Nephron progenitor cell (in vitro differentiated cells): ENCODE measurements at regions not wholly inside any gene's neighbourhood (a gene's known extent, or its start where the extent isn't known, plus 50 kb on each side); places are given as distances from the start of the nearest gene placed in this dataset.
A peak's percentile ranks its signal among the peaks of the same experiment; 100 is the strongest.

ENCODE experiments used
- DNase-seq: peaks from one replicate; pipeline ENCODE4 v3.0.0; 2021
- H3K27ac Mint-ChIP-seq: 2 replicates; pipeline ENCODE4 v1.8.0; 2021; ENCODE audit warnings: mild to moderate bottlenecking, moderate library complexity, mixed read lengths
- H3K27me3 Mint-ChIP-seq: 2 replicates; pipeline ENCODE4 v1.8.0; 2021; ENCODE audit warnings: mild to moderate bottlenecking, low read depth, mixed read lengths; ENCODE audit not compliant: poor library complexity
- H3K36me3 Mint-ChIP-seq: 2 replicates; pipeline ENCODE4 v1.8.0; 2021; ENCODE audit warnings: low read depth, mixed read lengths
- H3K4me1 Mint-ChIP-seq: 2 replicates; pipeline ENCODE4 v1.8.0; 2021; ENCODE audit warnings: mixed read lengths
- H3K4me3 Mint-ChIP-seq: 2 replicates; pipeline ENCODE4 v1.8.0; 2021; ENCODE audit warnings: mild to moderate bottlenecking, moderate library complexity, mixed read lengths
- H3K9me3 Mint-ChIP-seq: 2 replicates; pipeline ENCODE4 v1.8.0; 2021; ENCODE audit warnings: mild to moderate bottlenecking, moderate library complexity, mixed read lengths
- CTCF ChIP-seq: fragments of 200-600 bp; sonication (generic); IDR thresholded peaks from 2 replicates; pipeline ENCODE4 v1.5.0; 2021; ENCODE audit warnings: antibody characterized with exemption

- no peaks in the 10 kb centered on the region for H3K4me1 Mint-ChIP-seq
- no peaks in the 10 kb centered on the region for H3K36me3 Mint-ChIP-seq
- TF ChIP-seq CTCF, result no peak
- DNase-seq, result no peak
- H3K27me3 Mint-ChIP-seq, result peaks cover 6% of the 10 kb centered on the region
- no peak overlapping the region for H3K4me3 Mint-ChIP-seq
- no peaks in the 10 kb centered on the region for H3K9me3 Mint-ChIP-seq
- H3K27ac Mint-ChIP-seq, result no peak overlapping the region
These were observed 311.7 kb upstream of the LRRC7 start for GRCh38 chr1:69256036-69256435.

- Mint-ChIP-seq H3K4me1 (peaks cover 11% of the 10 kb centered on the region), H3K4me3 (no peak overlapping the region), H3K9me3 (no peaks in the 10 kb centered on the region), H3K36me3 (no peaks in the 10 kb centered on the region), H3K27ac (no peak overlapping the region), H3K27me3 (peaks cover 3% of the 10 kb centered on the region)
- no peak for TF ChIP-seq CTCF
- no peak for DNase-seq
These were observed 308.9 kb upstream of the LRRC7 start for GRCh38 chr1:69258842-69259241.

- Mint-ChIP-seq H3K27ac (peak overlapping the region; percentile 85), H3K27me3 (peaks cover 3% of the 10 kb centered on the region)
- no peak for TF ChIP-seq CTCF
These were observed 303.8 kb upstream of the LRRC7 start for GRCh38 chr1:69263921-69264391.

GRCh38 chr1:69269491-69269890 is 298.2 kb upstream of the LRRC7 start:
- peaks cover 2% of the 10 kb centered on the region for H3K4me1 Mint-ChIP-seq
- no peak overlapping the region for H3K4me3 Mint-ChIP-seq
- H3K36me3 Mint-ChIP-seq, result no peaks in the 10 kb centered on the region
- no peak for DNase-seq
- H3K9me3 Mint-ChIP-seq, result no peaks in the 10 kb centered on the region
- TF ChIP-seq CTCF, result no peak
- no peaks in the 10 kb centered on the region for H3K27me3 Mint-ChIP-seq
- no peak overlapping the region for H3K27ac Mint-ChIP-seq

More at GRCh38 chr1:69263921-69264391, 303.8 kb upstream of the LRRC7 start:
- H3K4me1 Mint-ChIP-seq, result peaks cover 19% of the 10 kb centered on the region
- no peak for DNase-seq
- H3K4me3 Mint-ChIP-seq, result no peak overlapping the region
- H3K9me3 Mint-ChIP-seq, result no peaks in the 10 kb centered on the region
- no peaks in the 10 kb centered on the region for H3K36me3 Mint-ChIP-seq

- Mint-ChIP-seq H3K9me3 (no peaks in the 10 kb centered on the region), H3K36me3 (no peaks in the 10 kb centered on the region), H3K4me3 (no peak overlapping the region), H3K27ac (no peak overlapping the region), H3K4me1 (no peaks in the 10 kb centered on the region), H3K27me3 (no peaks in the 10 kb centered on the region)
- DNase-seq, result no peak
- TF ChIP-seq CTCF, result no peak
These were observed 296.1 kb upstream of the LRRC7 start for GRCh38 chr1:69271587-69272125.

- no peaks in the 10 kb centered on the region for H3K9me3 Mint-ChIP-seq
- H3K27ac Mint-ChIP-seq, result no peak overlapping the region
- TF ChIP-seq CTCF, result no peak
- no peaks in the 10 kb centered on the region for H3K4me1 Mint-ChIP-seq
- no peaks in the 10 kb centered on the region for H3K27me3 Mint-ChIP-seq
- H3K4me3 Mint-ChIP-seq, result no peak overlapping the region
- H3K36me3 Mint-ChIP-seq, result no peaks in the 10 kb centered on the region
- no peak for DNase-seq
These were observed 295.0 kb upstream of the LRRC7 start for GRCh38 chr1:69272684-69273083.
